Stimulated activated CD4-positive, alpha-beta T cell treated with anti-CD3 and anti-CD28 coated beads, Interleukin-2, amount 100 ng/mL, for 48 hours (primary cell): ENCODE measurements at regions not wholly inside any gene's neighbourhood (a gene's known extent, or its start where the extent isn't known, plus 50 kb on each side); places are given as distances from the start of the nearest gene placed in this dataset.
"Not testable (repeated sequence)": the region's sequence is repeated elsewhere in the genome, so short reads cannot be mapped to it uniquely, and the experiment has no call there.

Experiments used
- DNase-seq, 2 donors: peaks; one replicate each; pipeline ENCODE4 v3.0.0-alpha.2; 2020

DNA sequence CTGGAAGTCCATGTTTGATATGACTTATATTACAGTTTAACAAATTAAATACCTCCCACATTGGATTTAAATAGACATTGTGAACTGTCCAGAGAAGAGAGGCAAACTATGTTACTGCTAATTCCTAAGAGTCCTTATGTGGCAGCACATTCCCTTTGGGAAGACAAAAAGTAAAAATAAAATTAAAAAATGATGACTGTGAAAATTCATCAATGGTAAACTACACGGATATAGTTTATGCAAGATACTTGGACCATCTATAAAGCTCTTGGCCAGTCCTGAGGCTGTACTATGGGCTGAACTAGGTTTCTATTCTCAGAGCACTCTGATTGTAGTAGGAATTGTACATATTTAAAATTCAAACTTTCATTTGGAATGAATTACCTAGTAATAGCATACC is 206.4 kb downstream of the LRRK2 start:
- no peak for DNase-seq

DNA sequence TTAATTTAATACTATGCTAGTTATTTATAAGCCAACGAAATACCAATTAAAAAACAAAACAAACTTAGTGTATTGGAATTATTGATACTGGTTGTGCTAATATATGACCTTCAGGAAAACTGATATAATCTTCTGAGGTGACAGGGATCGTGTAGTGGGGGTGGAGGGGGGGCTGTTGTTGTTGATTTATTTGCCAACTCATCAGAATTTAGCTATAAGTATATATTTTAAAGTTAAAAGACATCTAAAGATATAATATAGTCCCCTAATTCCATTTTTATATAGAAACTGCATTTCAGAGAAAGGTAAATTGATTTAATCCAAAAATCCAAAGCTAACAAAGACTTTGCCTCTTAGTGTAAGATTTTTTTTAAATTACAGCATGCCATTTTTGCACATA is 210.5 kb downstream of the LRRK2 start:
- DNase-seq, result no peak

DNA sequence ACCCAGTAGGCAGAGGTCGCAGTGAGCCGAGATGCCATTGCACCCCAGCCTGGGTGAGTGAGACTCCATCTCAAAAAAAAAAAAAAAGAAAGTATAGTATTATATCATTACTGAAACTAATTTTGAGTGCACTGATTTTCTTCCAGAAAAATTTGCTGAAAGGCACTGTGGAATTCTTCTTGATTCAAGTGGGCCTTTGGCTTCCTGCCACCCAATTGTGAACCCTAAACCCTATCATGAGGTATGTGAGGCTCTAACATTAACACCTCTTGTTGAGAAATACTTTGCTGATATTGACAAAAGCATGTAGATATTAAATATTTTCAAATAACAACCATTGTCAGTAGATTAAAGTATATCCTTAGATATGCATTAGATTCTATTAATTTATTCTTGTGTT is 211.2 kb downstream of the LRRK2 start:
- DNase-seq, result no peak

DNA sequence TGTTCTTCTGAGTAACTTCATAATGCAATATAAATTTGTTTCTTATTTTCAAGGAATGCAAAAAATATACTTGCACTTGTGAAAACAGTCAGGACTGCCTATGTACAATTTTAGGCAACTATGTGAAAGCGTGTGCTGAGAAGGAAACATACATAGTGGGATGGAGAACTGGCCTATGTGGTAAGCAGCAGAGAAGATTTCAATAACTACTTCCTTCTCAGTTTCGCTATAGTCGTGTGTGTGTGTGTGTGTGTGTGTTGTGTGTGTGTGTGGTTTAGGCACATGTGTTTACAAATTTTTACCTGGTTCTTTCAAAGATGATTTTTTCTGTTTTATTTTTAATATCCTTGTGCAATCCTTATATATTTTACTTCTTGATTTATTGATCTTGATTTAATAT is 211.8 kb downstream of the LRRK2 start:
- DNase-seq, result no peak

DNA sequence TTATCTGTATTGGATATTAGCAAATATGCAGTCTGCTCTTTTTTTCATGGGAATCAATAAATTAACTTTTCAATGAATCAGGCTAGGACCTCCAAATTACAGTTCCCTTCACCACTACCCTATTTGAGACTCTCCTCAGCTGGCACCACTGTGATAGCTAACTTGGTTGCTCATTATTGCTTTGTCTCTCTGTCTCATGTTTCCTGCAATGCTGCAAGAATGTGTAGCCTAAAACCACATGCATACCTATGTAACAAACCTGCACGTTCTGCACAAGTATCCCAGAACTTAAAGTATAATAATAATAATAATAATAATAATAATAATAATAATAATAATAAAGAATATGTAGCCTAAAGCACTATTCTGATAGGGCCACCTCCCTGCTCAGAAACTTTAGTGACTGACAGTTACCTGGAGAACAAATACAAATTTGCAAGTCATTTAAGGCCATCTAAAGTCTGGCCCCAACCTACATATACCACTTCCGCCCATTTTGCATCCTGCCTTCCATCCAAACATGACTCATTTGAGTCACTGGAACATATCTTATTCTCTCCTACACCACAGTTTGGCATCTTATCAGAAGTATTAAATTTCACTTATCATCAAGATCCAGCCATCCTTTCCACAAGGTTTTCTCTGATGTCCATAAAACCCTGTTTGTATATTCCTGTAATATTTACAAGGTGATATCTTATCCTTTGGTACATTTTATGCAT is 215.1 kb downstream of the LRRK2 start:
- no peak for DNase-seq

DNA sequence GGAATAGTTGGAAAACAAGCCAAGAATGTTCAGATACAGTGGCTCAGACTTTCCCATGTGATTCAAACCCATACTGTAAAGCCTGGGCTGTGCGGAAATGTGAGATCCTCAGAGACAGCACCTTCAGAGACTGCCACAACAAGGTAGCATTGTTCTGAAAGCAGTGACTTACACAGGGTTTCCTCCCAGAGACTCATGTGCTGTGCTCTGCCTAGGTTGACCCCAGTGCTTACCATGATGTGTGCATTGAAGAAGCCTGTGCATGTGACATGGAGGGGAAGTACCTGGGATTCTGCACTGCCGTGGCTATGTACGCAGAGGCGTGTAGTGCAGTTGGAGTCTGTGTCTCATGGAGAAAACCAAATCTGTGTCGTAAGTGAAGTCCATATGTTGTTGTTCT is 219.4 kb downstream of the LRRK2 start:
- no peak for DNase-seq

DNA sequence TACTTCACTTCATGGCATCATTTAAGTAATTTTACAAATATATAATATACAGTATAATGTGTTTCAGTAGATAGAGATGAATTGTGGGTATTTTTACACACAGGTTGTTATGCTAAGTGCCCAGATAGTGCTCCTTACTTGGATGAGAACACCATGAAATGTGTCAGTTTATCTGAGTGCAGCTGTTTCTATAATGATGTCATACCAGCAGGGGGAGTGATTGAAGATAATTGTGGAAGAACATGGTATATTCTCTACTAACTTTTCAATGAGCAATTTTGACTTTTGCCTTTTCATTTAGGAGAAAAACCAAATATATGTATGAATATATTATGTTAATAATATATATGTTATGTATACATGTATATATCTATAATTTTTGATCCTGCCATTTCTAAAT is 221.6 kb downstream of the LRRK2 start:
- DNase-seq, result no peak

DNA sequence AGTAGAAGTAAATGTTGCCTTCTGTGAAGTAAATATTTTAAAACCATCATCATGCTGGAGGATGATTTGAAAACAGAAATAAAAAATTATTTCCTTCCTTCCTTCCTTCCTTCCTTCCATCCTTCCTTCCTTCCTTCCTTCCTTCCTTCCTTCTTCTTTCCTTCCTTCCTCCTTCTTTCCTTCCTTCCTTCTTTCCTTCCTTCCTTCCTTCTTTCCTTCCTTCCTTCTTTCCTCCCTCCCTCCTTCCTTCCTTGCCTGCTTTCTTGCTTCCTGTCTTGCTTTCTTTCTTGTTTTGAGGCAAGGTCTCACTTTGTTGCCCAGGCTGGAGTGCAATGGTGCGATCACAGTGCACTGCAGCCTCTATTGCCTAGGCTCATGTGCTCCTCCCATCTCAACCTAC is 223.7 kb downstream of the LRRK2 start:
- DNase-seq, result not testable (repeated sequence)

DNA sequence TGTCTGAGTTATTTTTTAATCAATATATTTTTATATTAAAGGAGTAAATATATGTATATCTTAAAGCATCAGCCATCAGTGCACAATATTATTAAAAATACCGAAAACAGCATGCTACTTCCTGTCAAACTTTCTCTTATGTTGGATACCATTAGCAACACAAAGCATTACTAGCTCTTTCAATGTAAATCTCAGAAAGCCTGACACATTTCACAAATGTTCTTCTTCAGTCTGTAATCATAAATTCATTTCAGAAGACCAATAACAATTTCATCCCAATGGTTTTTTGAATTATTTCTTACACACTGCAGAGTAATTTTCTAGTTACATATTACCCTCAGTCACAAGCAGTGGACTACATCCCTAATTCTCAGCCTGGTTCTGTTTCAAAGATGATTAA is 226.9 kb downstream of the LRRK2 start:
- DNase-seq, result no peak

DNA sequence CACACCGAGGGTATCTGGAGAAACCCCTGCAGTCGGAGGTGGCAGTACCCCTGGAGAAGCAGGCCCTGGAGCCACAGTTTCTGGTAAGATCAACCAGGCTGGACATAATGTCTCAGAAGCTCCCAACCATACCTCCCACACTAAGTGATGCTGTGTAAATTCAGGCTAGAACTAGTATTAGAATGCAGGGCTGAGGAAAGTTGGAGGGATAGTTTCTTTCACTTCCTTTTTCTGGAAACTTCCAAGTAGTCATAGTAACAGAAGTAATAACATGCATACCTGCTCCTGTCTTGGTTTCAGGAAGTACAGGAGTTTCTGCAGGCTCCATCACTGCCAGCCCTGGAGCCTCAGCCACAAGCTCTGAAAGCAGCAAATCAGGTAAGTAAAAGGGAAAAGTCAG is 228.1 kb upstream of the CNTN1 start:
- no peak for DNase-seq

DNA sequence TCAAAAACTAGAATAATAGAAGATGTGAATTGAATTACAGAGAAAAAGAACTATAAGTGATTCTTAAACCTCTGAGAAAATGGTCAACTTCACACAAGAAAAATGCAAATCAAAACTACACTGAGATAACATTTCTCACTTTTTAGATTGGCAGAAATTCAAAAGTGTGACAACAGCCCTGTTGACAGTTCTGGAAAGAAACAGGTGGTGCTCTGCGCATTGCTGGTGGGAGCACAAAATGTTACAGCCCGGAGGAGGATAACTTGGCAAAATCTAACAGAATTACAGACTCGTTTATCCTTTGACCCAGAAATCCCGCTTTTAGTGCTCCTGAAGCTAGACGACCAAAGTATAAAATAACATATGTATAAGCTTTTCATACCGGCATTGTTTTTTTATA is 222.5 kb upstream of the CNTN1 start:
- no peak for DNase-seq

DNA sequence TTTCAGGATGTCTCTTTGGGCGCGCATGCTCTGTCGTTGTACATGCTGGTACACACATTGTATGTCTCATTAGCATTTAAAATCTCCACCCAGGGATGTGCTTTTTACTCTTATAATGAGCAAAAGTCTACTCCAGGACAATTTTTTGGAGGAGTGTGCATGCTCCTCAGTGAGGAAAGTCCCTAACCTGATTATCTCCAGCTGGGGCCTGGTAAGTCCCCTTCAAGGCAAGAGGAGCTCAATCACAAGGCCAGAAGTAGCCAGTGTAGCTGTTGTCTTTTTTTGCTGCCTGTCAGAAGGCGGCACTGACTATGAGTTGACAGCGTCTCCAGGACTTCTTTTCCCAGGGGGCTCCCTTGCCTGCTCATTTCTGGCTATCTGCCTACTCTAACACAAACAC is 218.3 kb upstream of the CNTN1 start:
- no peak for DNase-seq

DNA sequence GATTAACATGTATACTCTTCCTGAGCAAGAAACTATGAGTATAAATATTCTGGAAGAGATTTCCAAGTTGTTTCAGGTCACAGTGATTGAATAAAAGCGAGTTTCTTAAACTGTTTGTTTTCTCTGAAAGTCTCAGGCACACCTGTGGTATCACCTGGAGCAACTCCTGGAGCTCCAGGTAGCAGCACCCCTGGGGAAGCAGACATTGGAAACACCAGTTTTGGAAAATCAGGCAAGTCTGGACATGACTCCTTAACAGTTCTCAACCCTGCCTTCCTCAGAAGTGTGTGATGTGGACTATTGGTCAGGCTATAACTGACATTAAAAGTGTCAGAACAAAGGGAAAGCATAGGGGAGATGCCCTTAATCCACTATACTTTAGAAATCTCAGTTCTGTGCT is 217.6 kb upstream of the CNTN1 start:
- DNase-seq, result no peak

DNA sequence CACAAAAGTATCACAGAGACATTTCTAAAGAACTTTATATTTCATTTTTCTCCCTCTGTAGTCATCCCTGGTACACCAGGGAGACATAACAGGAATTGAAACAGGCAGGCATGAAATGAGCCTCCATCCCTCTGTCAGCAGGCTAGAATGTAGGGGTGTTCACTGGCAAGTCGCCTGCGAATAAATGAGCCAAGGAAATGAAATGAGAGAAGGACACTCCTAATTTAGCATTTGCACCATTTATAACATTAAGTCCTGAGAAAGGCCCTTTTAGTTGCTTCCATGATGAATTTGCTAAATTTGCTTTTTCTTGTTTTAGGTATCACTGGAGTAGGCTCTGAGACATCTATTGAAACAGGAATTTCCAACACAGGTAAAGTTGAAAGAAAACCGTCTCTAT is 192.4 kb upstream of the CNTN1 start:
- DNase-seq, result no peak

DNA sequence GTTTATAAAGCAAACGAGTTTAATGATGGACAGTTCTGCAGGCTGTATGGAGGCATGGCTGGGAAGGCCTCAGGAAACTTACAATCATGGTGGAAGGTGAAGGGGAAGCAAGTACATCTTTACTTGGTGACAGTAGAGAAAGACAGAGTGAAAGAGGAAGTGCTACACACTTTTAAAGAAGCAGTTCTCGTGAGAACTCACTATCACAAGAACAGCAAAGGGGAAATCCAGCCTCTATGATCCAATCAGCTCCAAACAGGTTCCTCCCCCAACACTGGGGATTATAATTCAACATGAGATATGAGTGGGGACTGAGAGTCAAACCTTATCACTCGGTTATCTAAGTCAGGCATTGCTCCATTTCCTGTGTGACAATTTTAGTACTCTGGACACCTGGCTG is 189.9 kb upstream of the CNTN1 start:
- DNase-seq, result no peak

DNA sequence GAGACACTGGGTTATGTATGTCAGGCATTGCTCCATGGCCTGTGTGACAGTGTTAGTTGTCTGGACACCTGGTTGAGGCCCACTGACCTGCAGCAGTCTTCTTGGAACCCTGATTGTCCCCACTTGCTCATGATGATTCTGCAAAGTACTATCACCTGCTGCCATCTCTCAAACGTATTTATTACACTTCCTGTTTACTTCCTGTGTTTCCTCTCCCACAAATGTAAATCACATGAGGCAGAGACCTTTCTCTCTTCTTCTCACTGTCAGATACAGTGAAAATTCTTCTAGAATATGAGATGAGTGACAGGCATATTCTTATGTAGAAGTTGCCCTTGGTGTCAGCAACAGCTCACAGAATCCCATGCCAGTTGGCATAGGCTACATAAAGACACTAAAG is 186.9 kb upstream of the CNTN1 start:
- DNase-seq, result no peak

DNA sequence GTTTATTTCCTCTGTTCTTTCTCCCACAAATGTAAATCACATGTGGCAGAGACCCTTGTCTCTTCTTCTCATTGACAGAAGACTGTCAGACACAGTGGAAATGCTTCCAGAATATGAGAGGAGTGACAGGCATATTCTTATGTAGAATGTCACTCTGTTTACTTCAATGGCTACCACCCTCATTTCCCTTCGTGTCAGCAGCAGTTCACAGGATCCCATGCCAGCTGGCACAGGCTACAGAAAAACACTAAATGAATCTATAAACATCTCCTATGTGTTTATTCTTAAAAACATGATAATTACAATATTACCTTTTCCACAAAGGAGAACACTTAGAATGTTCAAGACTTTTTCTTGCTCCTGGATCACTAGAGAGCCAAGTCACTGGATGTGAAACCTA is 183.8 kb upstream of the CNTN1 start:
- no peak for DNase-seq

DNA sequence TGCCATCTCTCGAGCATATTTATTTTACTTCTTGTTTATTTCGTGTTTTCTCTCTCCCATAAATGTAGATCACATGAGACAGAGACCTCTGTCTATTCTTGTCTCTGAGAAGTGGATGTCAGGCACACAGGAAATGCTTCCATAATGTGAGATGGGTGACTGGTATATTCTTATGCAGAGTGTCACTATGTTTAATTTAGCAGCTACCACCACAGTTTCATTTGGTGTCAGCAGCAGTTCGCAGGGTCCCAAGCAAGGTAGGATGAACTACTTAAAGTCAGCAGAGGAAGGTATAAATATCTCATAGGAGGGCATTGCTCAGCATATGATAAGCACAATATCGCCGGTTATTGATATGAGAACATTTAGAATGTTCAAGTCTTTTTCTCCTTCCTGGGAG is 180.9 kb upstream of the CNTN1 start:
- DNase-seq, result no peak

DNA sequence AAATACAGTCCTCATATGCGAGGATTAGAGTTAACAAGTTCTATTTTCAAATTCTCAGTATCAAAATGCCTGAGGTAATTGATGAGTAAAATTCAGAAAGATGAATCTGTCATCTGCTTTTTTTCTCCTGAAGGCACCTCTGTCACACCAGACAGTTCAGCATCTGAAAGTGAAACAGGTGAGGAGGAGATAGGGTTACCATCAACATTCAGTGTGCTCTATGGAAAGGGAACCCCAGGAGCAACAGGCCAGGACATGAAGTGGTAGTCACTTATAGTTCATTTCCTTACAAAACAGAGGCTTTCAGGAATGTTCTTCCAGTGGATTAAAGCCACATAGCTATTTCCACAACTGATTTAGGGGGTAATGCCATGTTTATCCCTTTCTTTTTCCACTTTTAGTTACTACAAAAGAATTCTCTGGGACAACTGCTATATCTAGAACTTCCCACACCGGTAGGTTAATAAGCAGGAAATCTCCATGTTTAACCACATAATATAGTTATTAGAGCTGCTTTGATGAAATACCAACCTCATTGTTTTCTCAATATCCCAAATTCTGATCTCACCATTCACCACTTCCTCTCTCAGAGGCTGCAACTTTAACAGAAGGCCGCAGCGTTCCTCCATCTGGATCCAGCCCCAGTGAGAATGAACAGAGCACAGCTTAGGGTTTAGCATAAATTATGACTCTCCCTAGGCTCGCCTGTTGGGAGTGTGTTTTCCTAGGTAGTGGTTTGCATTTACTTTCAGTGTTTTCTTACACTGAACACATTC is 177.0 kb upstream of the CNTN1 start:
- no peak for DNase-seq

DNA sequence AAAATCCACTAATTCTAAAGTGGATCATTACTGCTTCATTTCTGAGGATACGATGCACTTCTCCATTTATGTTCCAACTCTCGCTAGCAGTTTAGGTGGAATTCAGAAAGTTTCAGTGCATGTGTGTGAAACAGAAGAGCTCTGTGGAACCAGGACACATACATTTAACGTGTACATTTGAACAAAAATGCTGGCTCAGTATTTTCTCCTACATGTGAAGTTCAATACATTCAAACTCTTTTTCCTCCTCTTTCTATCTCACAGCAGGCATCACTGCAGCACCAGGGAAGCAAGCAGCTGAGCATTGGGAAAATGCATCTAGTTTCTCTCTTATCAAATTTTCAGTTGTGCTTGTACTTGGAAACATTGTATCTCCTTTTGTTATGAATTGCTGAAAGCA is 169.4 kb upstream of the CNTN1 start:
- DNase-seq, result no peak

DNA sequence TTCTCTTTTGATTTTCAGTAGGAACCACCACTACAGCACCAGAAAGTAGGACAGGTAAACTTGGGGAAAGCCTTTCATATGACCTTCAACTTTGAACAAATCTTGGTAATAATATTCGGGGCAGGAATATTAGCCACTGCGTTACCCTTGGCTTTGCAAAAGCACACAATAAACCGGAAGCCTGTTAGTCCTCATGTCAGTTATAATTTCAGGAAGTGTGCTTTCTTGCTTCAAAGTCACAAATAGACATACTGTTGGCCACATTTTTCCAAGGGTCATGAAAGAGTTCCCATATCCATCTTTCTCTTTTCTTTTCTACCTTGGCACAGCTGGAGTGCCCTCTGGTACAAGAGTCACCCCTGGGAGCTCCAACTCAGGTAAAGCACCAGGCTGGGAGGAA is 167.2 kb upstream of the CNTN1 start:
- DNase-seq, result no peak

DNA sequence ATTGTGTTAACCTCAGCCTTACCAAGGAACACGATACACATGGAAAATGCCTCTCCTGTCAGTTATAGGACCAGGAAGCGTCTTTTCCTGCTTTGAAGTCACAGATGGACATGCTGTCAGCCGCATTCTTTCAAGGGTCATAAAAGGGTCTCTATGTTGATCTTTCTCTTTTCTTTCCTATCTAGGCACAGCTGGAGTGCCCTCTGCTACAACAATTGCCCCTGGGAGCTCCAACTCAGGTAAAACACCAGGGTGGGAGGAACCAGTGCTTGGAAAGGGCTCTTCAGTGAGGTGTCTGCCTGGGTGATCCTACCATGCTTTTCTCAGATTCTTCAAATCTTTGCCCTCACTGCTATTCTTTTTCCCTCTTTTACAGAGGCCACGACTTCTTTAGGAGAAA is 157.4 kb upstream of the CNTN1 start:
- no peak for DNase-seq

DNA sequence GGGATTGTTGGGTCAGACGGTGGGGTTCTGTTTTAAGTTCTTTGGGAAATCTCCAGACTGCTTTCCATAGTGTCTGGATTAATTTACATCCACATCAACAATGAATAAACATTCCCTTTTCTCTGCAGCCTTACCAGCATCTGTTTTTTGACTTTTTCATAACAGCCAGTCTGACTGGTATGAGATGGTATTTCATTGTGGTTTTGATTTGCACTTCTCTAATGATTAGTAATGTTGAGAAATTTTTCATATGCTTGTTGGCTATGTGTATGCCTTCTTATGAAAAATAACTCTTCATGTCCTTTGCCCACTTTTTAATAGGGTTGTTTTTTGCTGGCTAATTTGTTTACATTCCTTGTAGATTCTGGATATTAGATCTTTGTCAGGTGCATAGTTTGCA is 140.8 kb upstream of the CNTN1 start:
- no peak for DNase-seq

DNA sequence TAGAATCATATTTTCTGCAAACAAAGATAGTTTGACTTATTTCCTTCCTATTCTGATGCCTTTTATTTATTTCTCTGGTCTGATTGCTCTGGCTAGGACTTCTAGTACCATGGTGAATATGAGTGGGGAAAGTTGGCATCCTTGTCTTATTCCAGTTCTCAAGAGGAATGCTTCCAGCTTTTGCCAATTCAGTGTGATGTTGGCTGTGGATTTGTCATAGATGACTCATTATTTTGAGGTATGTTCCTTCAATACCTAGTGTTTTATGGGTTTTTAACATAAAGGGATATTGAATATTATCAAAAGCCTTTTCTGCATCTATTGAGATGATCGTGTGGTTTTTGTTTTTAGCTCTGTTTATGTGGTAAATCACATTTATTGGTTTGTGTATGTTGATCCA is 139.4 kb upstream of the CNTN1 start:
- DNase-seq, result no peak

DNA sequence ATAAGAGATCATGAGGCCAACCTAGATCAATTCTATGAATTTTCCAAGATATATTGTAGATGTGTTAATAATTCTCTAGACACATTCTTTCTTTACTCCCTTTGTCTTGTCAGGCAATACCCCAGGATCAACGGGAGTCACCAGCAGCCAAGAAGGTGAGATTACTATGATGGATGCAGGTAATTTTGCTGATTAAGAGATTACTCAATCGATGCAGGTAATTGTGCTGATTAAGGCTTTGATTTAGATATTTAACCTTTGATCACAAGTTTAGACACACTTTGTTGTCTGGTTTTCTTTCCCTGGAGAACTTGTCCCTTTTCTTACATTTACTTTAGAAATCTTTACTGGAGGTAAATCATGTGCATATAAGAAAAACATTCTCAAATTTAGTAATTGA is 134.3 kb upstream of the CNTN1 start:
- no peak for DNase-seq
